ENCODE measurements at regions not wholly inside any gene's neighbourhood (a gene's known extent, or its start where the extent isn't known, plus 50 kb on each side); places are given as distances from the start of the nearest gene placed in this dataset.

- TF ChIP-seq EZH2 (IDR thresholded peaks at IDR 0.05; ENCODE audit: low read length, missing control alignments): no peak
- TF ChIP-seq, protein P1, sequence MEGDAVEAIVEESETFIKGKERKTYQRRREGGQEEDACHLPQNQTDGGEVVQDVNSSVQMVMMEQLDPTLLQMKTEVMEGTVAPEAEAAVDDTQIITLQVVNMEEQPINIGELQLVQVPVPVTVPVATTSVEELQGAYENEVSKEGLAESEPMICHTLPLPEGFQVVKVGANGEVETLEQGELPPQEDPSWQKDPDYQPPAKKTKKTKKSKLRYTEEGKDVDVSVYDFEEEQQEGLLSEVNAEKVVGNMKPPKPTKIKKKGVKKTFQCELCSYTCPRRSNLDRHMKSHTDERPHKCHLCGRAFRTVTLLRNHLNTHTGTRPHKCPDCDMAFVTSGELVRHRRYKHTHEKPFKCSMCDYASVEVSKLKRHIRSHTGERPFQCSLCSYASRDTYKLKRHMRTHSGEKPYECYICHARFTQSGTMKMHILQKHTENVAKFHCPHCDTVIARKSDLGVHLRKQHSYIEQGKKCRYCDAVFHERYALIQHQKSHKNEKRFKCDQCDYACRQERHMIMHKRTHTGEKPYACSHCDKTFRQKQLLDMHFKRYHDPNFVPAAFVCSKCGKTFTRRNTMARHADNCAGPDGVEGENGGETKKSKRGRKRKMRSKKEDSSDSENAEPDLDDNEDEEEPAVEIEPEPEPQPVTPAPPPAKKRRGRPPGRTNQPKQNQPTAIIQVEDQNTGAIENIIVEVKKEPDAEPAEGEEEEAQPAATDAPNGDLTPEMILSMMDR (conservative IDR thresholded peaks at IDR 0.05 in 1 of 2, IDR thresholded peaks at IDR 0.05 in 1 of 2; ENCODE audit: low read depth in 1 of 2, low read length in 2 of 2): no peak
Measured at GRCh38 chr5:60458666-60459065, 241.3 kb downstream of the DEPDC1B start.
